NCI-H510A (cell line): ENCODE measurements at regions not wholly inside any gene's neighbourhood (a gene's known extent, or its start where the extent isn't known, plus 50 kb on each side); places are given as distances from the start of the nearest gene placed in this dataset.
A peak's percentile ranks its signal among the peaks of the same experiment; 100 is the strongest.
"Not testable (repeated sequence)": the region's sequence is repeated elsewhere in the genome, so short reads cannot be mapped to it uniquely, and the experiment has no call there.

Experiments used
- DNase-seq: peaks from one replicate; lab custom pipeline; 2025; lab: John Stamatoyannopoulos, UW

GRCh38 chr7:138317044-138317596 is 142.9 kb upstream of the TRIM24 start:
- DNase-seq = no peak

- no peak for DNase-seq
Measured at GRCh38 chr7:138324941-138325340, 135.1 kb upstream of the TRIM24 start.

GRCh38 chr7:138325434-138325833 is 134.6 kb upstream of the TRIM24 start:
- no peak for DNase-seq

GRCh38 chr7:138328215-138328614 is 131.8 kb upstream of the TRIM24 start:
- DNase-seq = no peak

GRCh38 chr7:138332850-138333249 is 127.2 kb upstream of the TRIM24 start:
- DNase-seq = not testable (repeated sequence)

- no peak for DNase-seq
Measured at GRCh38 chr7:138338361-138338760, 121.7 kb upstream of the TRIM24 start.

GRCh38 chr7:138339229-138339628 is 120.8 kb upstream of the TRIM24 start:
- not testable (repeated sequence) for DNase-seq

GRCh38 chr7:138342990-138343389 is 117.1 kb upstream of the TRIM24 start:
- no peak for DNase-seq

GRCh38 chr7:138345567-138345966 is 114.5 kb upstream of the TRIM24 start:
- no peak for DNase-seq

GRCh38 chr7:138346975-138347374 is 113.1 kb upstream of the TRIM24 start:
- no peak for DNase-seq

- DNase-seq = no peak
Measured at GRCh38 chr7:138349841-138350700, 110.0 kb upstream of the TRIM24 start.

GRCh38 chr7:138350701-138351357 is 109.2 kb upstream of the TRIM24 start:
- no peak for DNase-seq

GRCh38 chr7:138352570-138353461 is 107.2 kb upstream of the TRIM24 start:
- DNase-seq = no peak

- DNase-seq = no peak
Measured at GRCh38 chr7:138354066-138354465, 106.0 kb upstream of the TRIM24 start.

GRCh38 chr7:138355254-138355653 is 104.8 kb upstream of the TRIM24 start:
- DNase-seq = no peak

GRCh38 chr7:138358850-138359341 is 101.2 kb upstream of the TRIM24 start:
- no peak for DNase-seq

GRCh38 chr7:138359870-138360559 is 100.0 kb upstream of the TRIM24 start:
- DNase-seq = peak; percentile 33

- DNase-seq = no peak
Measured at GRCh38 chr7:138363721-138364120, 96.3 kb upstream of the TRIM24 start.

GRCh38 chr7:138366137-138366536 is 93.9 kb upstream of the TRIM24 start:
- not testable (repeated sequence) for DNase-seq

- DNase-seq = not testable (repeated sequence)
Measured at GRCh38 chr7:138366676-138367075, 93.4 kb upstream of the TRIM24 start.

GRCh38 chr7:138369797-138370196 is 90.3 kb upstream of the TRIM24 start:
- no peak for DNase-seq
